H1 (cell line): ENCODE measurements at regions not wholly inside any gene's neighbourhood (a gene's known extent, or its start where the extent isn't known, plus 50 kb on each side); places are given as distances from the start of the nearest gene placed in this dataset.
A peak's percentile ranks its signal among the peaks of the same experiment; 100 is the strongest.

Source experiments
- CTCF ChIA-PET: fragments of 300-600 bp; sonication (Branson Sonifier 250); formaldehyde crosslinking; loops from one replicate; lab custom pipeline; 2021; ENCODE audit not compliant: partially characterized antibody; lab: Charles Lee
- POLR2A ChIA-PET: fragments of 300-600 bp; sonication (Branson Sonifier 250); formaldehyde crosslinking; loops from one replicate; lab custom pipeline; 2021; ENCODE audit warnings: inconsistent platforms; ENCODE audit not compliant: partially characterized antibody; lab: Charles Lee
- DNase-seq, 2 experiments: peaks; one replicate each; pipeline versions ENCODE4 v3.0.0 to v3.0.0-alpha.2; 2010 to 2022; ENCODE audit warnings: low spot score in 2 of 2, low read depth in 1 of 2, mixed read lengths in 1 of 2
- FAIRE-seq: peaks from 2 replicates; lab custom pipeline; 2011; peaks lifted over from hg19 to GRCh38; lab: Jason Lieb, UNC
- H2AFZ ChIP-seq: 2 replicates; pipeline ENCODE4 v1.8.1; 2012; ENCODE audit warnings: low read length, inconsistent platforms
- H2AK5ac ChIP-seq: 2 replicates; pipeline ENCODE4 v1.6.1; 2013; ENCODE audit warnings: low read depth, low read length
- H2BK120ac ChIP-seq: replicated peaks from 2 replicates; pipeline ENCODE3; 2013; ENCODE audit warnings: low read depth, low read length, inconsistent platforms
- H2BK12ac ChIP-seq: 2 replicates; pipeline ENCODE4 v1.6.1; 2013; ENCODE audit warnings: low read depth, low read length
- H2BK15ac ChIP-seq: 2 replicates; pipeline ENCODE4 v1.6.1; 2013; ENCODE audit warnings: low read length
- H2BK20ac ChIP-seq: 2 replicates; pipeline ENCODE4 v1.6.1; 2013; ENCODE audit warnings: low read length
- H2BK5ac ChIP-seq: 2 replicates; pipeline ENCODE4 v1.6.1; 2013; ENCODE audit warnings: low read depth, low read length
- H3K14ac ChIP-seq: 2 replicates; pipeline ENCODE4 v1.6.1; 2013; ENCODE audit warnings: inconsistent platforms; ENCODE audit not compliant: insufficient read length
- H3K18ac ChIP-seq: 2 replicates; pipeline ENCODE4 v1.6.1; 2013; ENCODE audit warnings: low read length; ENCODE audit errors: extremely low read depth
- H3K23ac ChIP-seq: 2 replicates; pipeline ENCODE4 v1.6.1; 2013; ENCODE audit warnings: inconsistent platforms; ENCODE audit not compliant: insufficient read length
- H3K23me2 ChIP-seq: 2 replicates; pipeline ENCODE4 v1.6.1; 2013; ENCODE audit warnings: low read depth, low read length
- H3K27ac ChIP-seq: 2 replicates; pipeline ENCODE4 v1.6.1; 2011; ENCODE audit warnings: low read depth, low read length, inconsistent platforms
- H3K27me3 ChIP-seq, 4 experiments: replicated peaks in 1 of 4; 1 replicate in 1 of 4; 2 replicates in 3 of 4; pipeline versions ENCODE4 v1.6.1 to v1.8.1; 2011 to 2013; ENCODE audit warnings: low read length in 3 of 4, mild to moderate bottlenecking in 3 of 4, inconsistent platforms in 2 of 4, mixed read lengths in 2 of 4, moderate library complexity in 1 of 4; ENCODE audit not compliant: control insufficient read depth in 3 of 4, insufficient read depth in 3 of 4; ENCODE audit errors: extremely low read depth in 1 of 4
- H3K36me3 ChIP-seq, 4 experiments: 2 replicates each; pipeline versions ENCODE4 v1.6.1 to v1.8.1; 2011 to 2013; ENCODE audit warnings: mild to moderate bottlenecking in 4 of 4, low read length in 3 of 4, moderate library complexity in 2 of 4, control low read depth in 1 of 4, inconsistent platforms in 1 of 4; ENCODE audit not compliant: insufficient read depth in 4 of 4, control insufficient read depth in 2 of 4
- H3K4ac ChIP-seq: replicated peaks from 2 replicates; pipeline ENCODE3; 2013; ENCODE audit warnings: low read length, low read depth, mixed read lengths, inconsistent platforms; ENCODE audit not compliant: insufficient read length
- H3K4me1 ChIP-seq, 4 experiments: replicated peaks in 1 of 4; 1 replicate in 1 of 4; 2 replicates in 3 of 4; pipeline versions ENCODE4 v1.6.1 to v1.8.1; 2011 to 2013; ENCODE audit warnings: low read length in 3 of 4, inconsistent platforms in 2 of 4, mixed read lengths in 1 of 4; ENCODE audit not compliant: insufficient read depth in 4 of 4, control insufficient read depth in 3 of 4
- H3K4me2 ChIP-seq, 2 experiments: 2 replicates each; pipeline versions ENCODE4 v1.6.1 to v1.8.1; 2011 to 2013; ENCODE audit warnings: low read depth in 2 of 2, low read length in 2 of 2, control low read depth in 1 of 2, inconsistent platforms in 1 of 2, mild to moderate bottlenecking in 1 of 2; ENCODE audit not compliant: insufficient read depth in 1 of 2
- H3K4me3 ChIP-seq, 4 experiments: fragments of 200-600, 300-600 bp in 1 of 4; sonication (generic), shearing (Covaris generic), sonication (Bioruptor Twin) in 1 of 4; 2 replicates each; pipeline versions ENCODE4 v1.5.1 to v1.8.1; 2011 to 2016; ENCODE audit warnings: low read length in 4 of 4, low read depth in 3 of 4, control low read depth in 2 of 4, inconsistent platforms in 2 of 4, mild to moderate bottlenecking in 2 of 4, mixed read lengths in 1 of 4, moderate library complexity in 1 of 4; ENCODE audit not compliant: insufficient read depth in 2 of 4; ENCODE audit errors: extremely low read depth in 1 of 4
- H3K56ac ChIP-seq: replicated peaks from 2 replicates; pipeline ENCODE3; 2013; ENCODE audit warnings: low read depth, mild to moderate bottlenecking, mixed read lengths, low read length, inconsistent platforms; ENCODE audit not compliant: insufficient read length
- H3K79me1 ChIP-seq: 2 replicates; pipeline ENCODE4 v1.6.1; 2013; ENCODE audit warnings: low read depth, low read length, control low read depth
- H3K79me2 ChIP-seq, 2 experiments: 2 replicates each; pipeline versions ENCODE4 v1.6.1 to v1.8.1; 2012 to 2013; ENCODE audit warnings: low read length in 2 of 2, mild to moderate bottlenecking in 2 of 2, inconsistent platforms in 1 of 2; ENCODE audit not compliant: insufficient read depth in 2 of 2, control insufficient read depth in 1 of 2
- H3K9ac ChIP-seq, 4 experiments: replicated peaks in 1 of 4; 1 replicate in 1 of 4; 2 replicates in 3 of 4; pipeline versions ENCODE4 v1.6.1 to v1.8.1; 2011 to 2013; ENCODE audit warnings: low read depth in 3 of 4, low read length in 3 of 4, control low read depth in 2 of 4, mild to moderate bottlenecking in 2 of 4, moderate library complexity in 2 of 4, inconsistent platforms in 1 of 4; ENCODE audit errors: extremely low read depth in 1 of 4
- H3K9me3 ChIP-seq, 2 experiments: 2 replicates each; pipeline versions ENCODE4 v1.6.1 to v1.8.1; 2012 to 2013; ENCODE audit warnings: mild to moderate bottlenecking in 2 of 2, moderate library complexity in 2 of 2, control low read depth in 1 of 2, inconsistent platforms in 1 of 2, low read depth in 1 of 2, low read length in 1 of 2, mixed read lengths in 1 of 2; ENCODE audit not compliant: insufficient read depth in 2 of 2
- H4K20me1 ChIP-seq, 2 experiments: replicated peaks in 1 of 2; 2 replicates each; pipeline versions ENCODE3 to v1.8.1; 2011 to 2013; ENCODE audit warnings: inconsistent platforms in 2 of 2, low read length in 2 of 2, mild to moderate bottlenecking in 1 of 2; ENCODE audit not compliant: insufficient read depth in 2 of 2, control insufficient read depth in 1 of 2
- H4K5ac ChIP-seq: 2 replicates; pipeline ENCODE4 v1.6.1; 2013; ENCODE audit warnings: low read length, low read depth, mixed read lengths, inconsistent platforms; ENCODE audit not compliant: insufficient read length
- H4K8ac ChIP-seq: 2 replicates; pipeline ENCODE4 v1.8.0; 2013; ENCODE audit warnings: mild to moderate bottlenecking, moderate library complexity, low read length, inconsistent platforms; ENCODE audit not compliant: insufficient read depth; ENCODE audit errors: extremely low read depth
- H4K91ac ChIP-seq: replicated peaks from 2 replicates; pipeline ENCODE3; 2013; ENCODE audit warnings: low read length, mixed read lengths, inconsistent platforms; ENCODE audit not compliant: insufficient read length
- BRCA1 ChIP-seq: IDR thresholded peaks from 2 replicates; pipeline ENCODE4 v1.6.1; 2012; ENCODE audit warnings: low read depth, low read length, improper control_type of control experiment
- CHD2 ChIP-seq: IDR thresholded peaks from 2 replicates; pipeline ENCODE4 v1.6.1; 2012; ENCODE audit warnings: low read length, improper control_type of control experiment
- EP300 ChIP-seq, 2 experiments: IDR thresholded peaks; 1 replicate in 1 of 2; 2 replicates in 1 of 2; pipeline ENCODE4 v1.6.1; 2011 to 2012; ENCODE audit warnings: low read depth in 2 of 2, low read length in 2 of 2, mild to moderate bottlenecking in 2 of 2, borderline replicate concordance in 1 of 2, inconsistent platforms in 1 of 2, moderate library complexity in 1 of 2
- MAFK ChIP-seq: IDR thresholded peaks from 2 replicates; pipeline ENCODE4 v1.6.1; 2012; ENCODE audit warnings: low read depth, mild to moderate bottlenecking, improper control_type of control experiment, low read length
- NRF1 ChIP-seq: IDR thresholded peaks from 2 replicates; pipeline ENCODE4 v1.6.1; 2011; ENCODE audit warnings: mild to moderate bottlenecking, low read depth, low read length, improper control_type of control experiment
- POLR2AphosphoS5 ChIP-seq: IDR thresholded peaks from 2 replicates; pipeline ENCODE4 v1.6.1; 2011; ENCODE audit warnings: low read depth, low read length
- RFX5 ChIP-seq: IDR thresholded peaks from 2 replicates; pipeline ENCODE4 v1.6.1; 2011; ENCODE audit warnings: low read depth, low read length, improper control_type of control experiment, borderline replicate concordance
- RNF2 ChIP-seq: fragments of 200-900, 300-1000 bp; sonication (generic); IDR thresholded peaks from 2 replicates; pipeline ENCODE4 v1.7.1; 2016; ENCODE audit warnings: borderline replicate concordance, low read depth, mild to moderate bottlenecking, antibody characterized with exemption, low read length; ENCODE audit not compliant: poor library complexity, severe bottlenecking; ENCODE audit errors: missing control alignments
- TAF1 ChIP-seq: IDR thresholded peaks from 2 replicates; pipeline ENCODE4 v1.6.1; 2011; ENCODE audit warnings: mild to moderate bottlenecking, low read depth, low read length
- TAF7 ChIP-seq: optimal IDR thresholded peaks from 2 replicates; pipeline ENCODE3; 2011; ENCODE audit warnings: low read depth, mild to moderate bottlenecking, inconsistent platforms, low read length, moderate library complexity, borderline replicate concordance
- TCF12 ChIP-seq: IDR thresholded peaks from 2 replicates; pipeline ENCODE4 v1.6.1; 2011; ENCODE audit warnings: low read depth, mild to moderate bottlenecking, low read length
- YY1 ChIP-seq: IDR thresholded peaks from 2 replicates; pipeline ENCODE4 v1.6.1; 2011; ENCODE audit warnings: low read depth, mild to moderate bottlenecking, low read length
- WGBS, 2 experiments: shearing (Covaris generic) in 1 of 2; methylation state at CpG; one replicate each; pipeline versions ENCODE4 v1.1.6 to v1.1.7; 2013 to 2015; ENCODE audit warnings: low lambda C conversion rate in 2 of 2, mixed read lengths in 2 of 2, inconsistent platforms in 1 of 2, low coverage in 1 of 2, missing lambda C conversion rate in 1 of 2; ENCODE audit not compliant: insufficient replicate concordance in 2 of 2, insufficient coverage in 1 of 2, insufficient read length in 1 of 2; ENCODE audit errors: extremely low coverage in 1 of 2, missing lambda C conversion rate in 1 of 2; 5-methylcytosine and 5-hydroxymethylcytosine counted together
- TF ChIP-seq, protein P1 (sequence below): IDR thresholded peaks from 2 replicates; pipeline ENCODE4 v1.6.1; 2012; ENCODE audit warnings: inconsistent platforms
- TF ChIP-seq, protein P2 (sequence below): IDR thresholded peaks from 2 replicates; pipeline ENCODE4 v1.6.1; 2012; ENCODE audit warnings: inconsistent platforms

DNA sequence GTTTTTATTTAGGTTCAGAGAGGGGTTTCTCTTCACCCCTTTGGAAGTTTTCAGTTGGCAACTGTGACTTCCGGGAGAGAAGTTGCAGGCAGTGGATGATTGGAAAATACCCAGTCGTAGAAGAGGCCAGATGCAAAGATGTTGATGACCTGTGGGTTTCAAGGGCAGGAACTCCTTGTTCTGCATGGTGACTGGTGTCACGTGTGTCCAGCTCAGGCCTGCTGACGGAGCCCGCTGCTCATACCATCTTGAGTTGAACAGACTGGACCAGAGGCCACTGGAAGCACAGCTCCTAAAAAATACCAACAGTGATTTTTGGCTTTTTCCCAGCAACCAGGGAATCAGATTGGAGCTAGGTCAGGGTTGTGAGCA is 243.9 kb upstream of the KLF4 start:
- no peak overlapping the region for H2BK5ac ChIP-seq

More for the DNA sequence above, 243.9 kb upstream of the KLF4 start:
- H3K56ac ChIP-seq = no peak overlapping the region
- H2AFZ ChIP-seq = peak overlapping the region; percentile 73; the same call in 1 of the 2 replicates
- no peak overlapping the region for H3K4me3 ChIP-seq
- H2AK5ac ChIP-seq = no peak overlapping the region
- no peak overlapping the region for H3K18ac ChIP-seq
- DNase-seq = no peak
- H3K36me3 ChIP-seq = no peaks in the 10 kb centered on the region
- no peak for TF ChIP-seq TAF1
- TF ChIP-seq NRF1 = no peak
- no peak for TF ChIP-seq TCF12
- TF ChIP-seq POLR2AphosphoS5 = no peak
- TF ChIP-seq YY1 = no peak
- TF ChIP-seq, protein P1, sequence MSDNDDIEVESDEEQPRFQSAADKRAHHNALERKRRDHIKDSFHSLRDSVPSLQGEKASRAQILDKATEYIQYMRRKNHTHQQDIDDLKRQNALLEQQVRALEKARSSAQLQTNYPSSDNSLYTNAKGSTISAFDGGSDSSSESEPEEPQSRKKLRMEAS = no peak
- TF ChIP-seq MAFK = no peak
- no peak for TF ChIP-seq RNF2
- no peak for TF ChIP-seq RFX5
- TF ChIP-seq EP300 (IDR thresholded peaks at IDR 0.05; ENCODE audit: borderline replicate concordance in 1 of 2, low read depth in 2 of 2, low read length in 2 of 2) = no peak
- no peak for TF ChIP-seq CHD2
- TF ChIP-seq, protein P2, sequence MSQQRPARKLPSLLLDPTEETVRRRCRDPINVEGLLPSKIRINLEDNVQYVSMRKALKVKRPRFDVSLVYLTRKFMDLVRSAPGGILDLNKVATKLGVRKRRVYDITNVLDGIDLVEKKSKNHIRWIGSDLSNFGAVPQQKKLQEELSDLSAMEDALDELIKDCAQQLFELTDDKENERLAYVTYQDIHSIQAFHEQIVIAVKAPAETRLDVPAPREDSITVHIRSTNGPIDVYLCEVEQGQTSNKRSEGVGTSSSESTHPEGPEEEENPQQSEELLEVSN = no peak
- no peak for TF ChIP-seq TAF7
- TF ChIP-seq BRCA1 = no peak
- TF ChIP-seq, all 59 proteins: peak for 0
- H3K9me3 ChIP-seq = no peaks in the 10 kb centered on the region
- no peaks in the 10 kb centered on the region for H4K20me1 ChIP-seq
- H3K23me2 ChIP-seq = no peaks in the 10 kb centered on the region
- no peak overlapping the region for H3K4me2 ChIP-seq
- ChIA-PET CTCF (interaction anchor here (0.6 to 1.5 kb wide), 4 partner anchors 18 to 268 kb away, joined by 3 read pairs; no protein-coding TSS in a partner anchor), POLR2A (no interaction called here)
- H2BK15ac ChIP-seq = no peak overlapping the region
- FAIRE-seq = no peak
- no peak overlapping the region for H4K91ac ChIP-seq
- H3K9ac ChIP-seq = no peak overlapping the region
- no peak overlapping the region for H4K8ac ChIP-seq
- H3K4ac ChIP-seq = no peak overlapping the region
- H3K23ac ChIP-seq = no peak overlapping the region
- no peaks in the 10 kb centered on the region for H3K79me2 ChIP-seq
- no peaks in the 10 kb centered on the region for H3K27me3 ChIP-seq
- WGBS, 2 experiments = 93% methylated on average over 5 of the region's 5 CpGs; no CpG with 5 or more reads in 1 of the 2 experiments
- H3K27ac ChIP-seq = no peak overlapping the region
- H3K79me1 ChIP-seq = no peaks in the 10 kb centered on the region
- H4K5ac ChIP-seq = no peak overlapping the region
- H2BK20ac ChIP-seq = no peak overlapping the region
- no peak overlapping the region for H2BK12ac ChIP-seq
- no peaks in the 10 kb centered on the region for H3K4me1 ChIP-seq
- no peak overlapping the region for H3K14ac ChIP-seq
- H2BK120ac ChIP-seq = no peak overlapping the region
